ENCODE measurements at regions not wholly inside any gene's neighbourhood (a gene's known extent, or its start where the extent isn't known, plus 50 kb on each side); places are given as distances from the start of the nearest gene placed in this dataset.

- no peak for TF ChIP-seq EZH2phosphoT487 (IDR thresholded peaks at IDR 0.05; ENCODE audit: insufficient read depth, low read depth)
- TF ChIP-seq EZH2 (IDR thresholded peaks at IDR 0.05; ENCODE audit: insufficient read depth, poor library complexity, severe bottlenecking), result no peak
These were observed 384.3 kb downstream of the METTL4 start for GRCh38 chr18:2186967-2187366.
